ENCODE measurements at regions not wholly inside any gene's neighbourhood (a gene's known extent, or its start where the extent isn't known, plus 50 kb on each side); places are given as distances from the start of the nearest gene placed in this dataset.
"Not testable (repeated sequence)": the region's sequence is repeated elsewhere in the genome, so short reads cannot be mapped to it uniquely, and the experiment has no call there.

GRCh38 chr13:44744880-44745633, 168.9 kb upstream of the TSC22D1 start:
- Histone ChIP-seq H3K4me1 (no peaks in the 10 kb centered on the region), H3K4me3 (no peak overlapping the region), H3K36me3 (no peaks in the 10 kb centered on the region), H3K27me3 (no peaks in the 10 kb centered on the region), H3K9me3 (replicated peaks) (no peaks in the 10 kb centered on the region), H3K27ac (no peak overlapping the region)
- DNase-seq, result no peak

DNA sequence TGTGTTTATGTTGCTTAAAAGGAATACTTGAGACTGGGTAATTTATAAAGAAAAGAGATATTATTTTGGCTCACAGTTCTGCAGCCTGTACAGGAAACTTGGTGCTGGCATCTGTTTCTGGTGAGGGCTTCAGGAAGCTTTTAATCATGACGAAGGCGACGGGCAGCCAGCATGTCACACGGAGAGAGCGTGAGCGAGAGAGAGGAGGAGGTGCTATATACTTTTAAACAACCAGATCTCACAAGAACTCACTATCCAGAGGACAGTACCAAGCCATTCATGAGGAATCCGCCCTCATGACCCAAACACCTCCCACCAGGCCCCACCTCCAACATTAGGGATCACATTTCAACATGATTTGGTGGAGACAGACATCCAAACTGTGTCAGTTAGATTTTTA, 163.4 kb upstream of the TSC22D1 start:
- no peaks in the 10 kb centered on the region for H3K27me3 ChIP-seq
- H3K4me1 ChIP-seq, result no peaks in the 10 kb centered on the region
- H3K9me3 ChIP-seq (replicated peaks), result no peaks in the 10 kb centered on the region
- no peak for DNase-seq
- no peaks in the 10 kb centered on the region for H3K36me3 ChIP-seq
- H3K4me3 ChIP-seq, result no peak overlapping the region
- H3K27ac ChIP-seq, result no peak overlapping the region

DNA sequence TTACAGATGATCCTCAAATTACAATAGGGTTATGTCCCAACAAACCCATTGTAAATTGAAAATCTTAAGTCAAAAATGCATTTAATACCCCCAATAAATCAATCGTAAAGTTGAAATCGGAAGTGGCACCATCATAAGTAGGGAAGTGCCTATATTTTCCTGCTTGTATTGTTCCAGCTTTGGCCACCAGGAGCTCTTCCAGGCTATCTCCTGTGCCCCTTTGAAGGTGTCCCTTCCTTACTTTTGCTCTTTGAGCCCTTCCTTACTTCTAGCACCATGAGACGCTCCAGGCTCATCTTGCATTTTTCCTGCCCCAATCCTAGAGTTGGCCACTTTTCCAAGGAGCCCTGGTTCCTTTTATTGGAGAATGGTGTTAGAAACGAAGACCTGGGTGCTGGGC, 163.0 kb upstream of the TSC22D1 start:
- DNase-seq, result no peak
- Histone ChIP-seq H3K4me3 (no peak overlapping the region), H3K9me3 (replicated peaks) (no peaks in the 10 kb centered on the region)

GRCh38 chr13:44738463-44738862, 162.3 kb upstream of the TSC22D1 start:
- H3K27me3 ChIP-seq, result no peaks in the 10 kb centered on the region
- DNase-seq, result no peak
- no peaks in the 10 kb centered on the region for H3K9me3 ChIP-seq (replicated peaks)
- no peak overlapping the region for H3K4me3 ChIP-seq
- no peaks in the 10 kb centered on the region for H3K4me1 ChIP-seq
- no peaks in the 10 kb centered on the region for H3K36me3 ChIP-seq
- H3K27ac ChIP-seq, result no peak overlapping the region

More for the DNA sequence above, 163.0 kb upstream of the TSC22D1 start:
- Histone ChIP-seq H3K27ac (no peak overlapping the region), H3K4me1 (no peaks in the 10 kb centered on the region), H3K27me3 (no peaks in the 10 kb centered on the region), H3K36me3 (no peaks in the 10 kb centered on the region)

GRCh38 chr13:44735806-44736205, 159.7 kb upstream of the TSC22D1 start:
- Histone ChIP-seq H3K9me3 (replicated peaks) (no peaks in the 10 kb centered on the region), H3K4me1 (no peaks in the 10 kb centered on the region), H3K27ac (no peak overlapping the region), H3K27me3 (no peaks in the 10 kb centered on the region), H3K4me3 (no peak overlapping the region), H3K36me3 (no peaks in the 10 kb centered on the region)
- no peak for DNase-seq

- no peak overlapping the region for H3K4me3 ChIP-seq
- no peaks in the 10 kb centered on the region for H3K4me1 ChIP-seq
- no peaks in the 10 kb centered on the region for H3K36me3 ChIP-seq
- no peak for DNase-seq
- H3K27ac ChIP-seq, result no peak overlapping the region
- H3K9me3 ChIP-seq (replicated peaks), result no peaks in the 10 kb centered on the region
- no peaks in the 10 kb centered on the region for H3K27me3 ChIP-seq
These were observed 158.1 kb upstream of the TSC22D1 start for GRCh38 chr13:44734201-44734707.

- Histone ChIP-seq H3K27ac (no peak overlapping the region), H3K36me3 (no peaks in the 10 kb centered on the region), H3K4me1 (no peaks in the 10 kb centered on the region), H3K4me3 (no peak overlapping the region), H3K27me3 (no peaks in the 10 kb centered on the region), H3K9me3 (replicated peaks) (no peaks in the 10 kb centered on the region)
- DNase-seq, result no peak
These were observed 156.5 kb upstream of the TSC22D1 start for GRCh38 chr13:44732503-44733098.

DNA sequence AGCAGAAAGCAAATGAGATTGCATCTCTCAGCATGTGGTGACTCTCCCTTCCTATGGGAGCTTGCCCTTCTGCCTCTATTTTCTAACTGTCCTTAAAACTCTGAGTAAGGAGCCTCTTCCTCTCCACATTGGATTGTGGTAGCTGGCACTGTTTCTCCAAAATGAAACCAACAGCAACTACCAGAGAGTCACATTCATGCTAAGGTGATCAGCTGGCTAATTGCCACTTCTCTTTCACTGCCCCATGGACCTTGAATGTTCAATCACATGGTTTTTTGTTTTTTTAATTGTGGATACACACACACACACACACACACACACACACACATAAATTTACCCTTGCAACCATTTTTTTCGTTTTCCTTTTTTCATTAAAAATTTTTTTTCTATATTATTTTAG, 154.7 kb upstream of the TSC22D1 start:
- H3K27ac ChIP-seq, result no peak overlapping the region
- H3K36me3 ChIP-seq, result no peaks in the 10 kb centered on the region
- no peak for DNase-seq
- H3K4me3 ChIP-seq, result no peak overlapping the region
- no peaks in the 10 kb centered on the region for H3K27me3 ChIP-seq
- H3K9me3 ChIP-seq (replicated peaks), result no peaks in the 10 kb centered on the region
- H3K4me1 ChIP-seq, result no peaks in the 10 kb centered on the region

- DNase-seq, result no peak
- Histone ChIP-seq H3K27me3 (no peaks in the 10 kb centered on the region), H3K4me3 (no peak overlapping the region), H3K27ac (no peak overlapping the region), H3K4me1 (no peaks in the 10 kb centered on the region), H3K9me3 (replicated peaks) (no peaks in the 10 kb centered on the region), H3K36me3 (no peaks in the 10 kb centered on the region)
These were observed 154.0 kb upstream of the TSC22D1 start for GRCh38 chr13:44730099-44730498.

DNA sequence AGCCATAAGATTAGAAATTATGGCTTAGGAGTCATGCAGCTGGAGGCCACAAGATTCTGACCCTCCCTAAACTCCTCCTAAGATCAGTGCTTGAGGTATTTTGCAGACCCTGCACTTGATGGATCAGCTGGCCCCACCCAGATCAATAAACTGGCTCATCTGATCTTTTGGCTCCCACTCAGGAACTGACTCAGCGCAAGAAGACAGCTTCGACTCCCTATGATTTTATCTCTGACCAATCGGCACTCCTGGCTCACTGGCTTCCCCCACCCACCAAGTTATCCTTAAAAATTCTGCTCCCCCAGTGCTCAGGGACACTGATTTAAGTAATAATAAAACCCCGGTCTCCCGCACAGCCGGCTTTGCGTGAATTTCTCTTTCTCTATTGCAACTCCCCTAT, 151.5 kb upstream of the TSC22D1 start:
- DNase-seq; H3K4me3 ChIP-seq; H3K27ac ChIP-seq; H3K9me3 ChIP-seq (replicated peaks); H3K36me3 ChIP-seq; H3K4me1 ChIP-seq; H3K27me3 ChIP-seq: not testable (repeated sequence)

- Histone ChIP-seq H3K4me1 (no peaks in the 10 kb centered on the region), H3K4me3 (no peak overlapping the region)
These were observed 150.6 kb upstream of the TSC22D1 start for GRCh38 chr13:44726778-44727177.

DNA sequence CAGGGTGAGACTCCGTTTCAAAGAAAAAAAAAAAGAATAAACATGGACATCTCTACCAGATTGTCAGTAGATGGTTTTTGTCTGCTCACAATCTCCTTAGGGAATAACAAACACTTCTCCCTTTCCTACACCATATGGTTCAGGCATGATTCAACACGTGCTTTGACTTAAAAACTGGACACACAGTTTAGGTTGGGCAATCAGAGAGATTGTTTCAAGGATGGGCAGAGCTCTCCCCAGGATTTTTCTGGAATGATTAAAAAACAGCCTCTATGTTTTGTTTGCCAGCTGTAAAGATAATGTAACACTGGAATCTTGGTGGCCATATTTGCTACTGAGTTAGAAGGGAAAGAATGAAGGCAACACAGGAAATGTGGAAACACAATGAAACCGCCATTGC, 150.1 kb upstream of the TSC22D1 start:
- no peak for DNase-seq
- H3K4me1 ChIP-seq, result no peaks in the 10 kb centered on the region
- no peaks in the 10 kb centered on the region; the same call in 1 of the 2 replicates for H3K9me3 ChIP-seq (replicated peaks)
- H3K36me3 ChIP-seq, result no peaks in the 10 kb centered on the region
- H3K4me3 ChIP-seq, result no peak overlapping the region
- H3K27ac ChIP-seq, result no peak overlapping the region
- H3K27me3 ChIP-seq, result no peaks in the 10 kb centered on the region

More at GRCh38 chr13:44726778-44727177, 150.6 kb upstream of the TSC22D1 start:
- Histone ChIP-seq H3K9me3 (replicated peaks) (no peaks in the 10 kb centered on the region; the same call in 1 of the 2 replicates), H3K27ac (no peak overlapping the region), H3K27me3 (no peaks in the 10 kb centered on the region), H3K36me3 (no peaks in the 10 kb centered on the region)
- DNase-seq, result no peak

DNA sequence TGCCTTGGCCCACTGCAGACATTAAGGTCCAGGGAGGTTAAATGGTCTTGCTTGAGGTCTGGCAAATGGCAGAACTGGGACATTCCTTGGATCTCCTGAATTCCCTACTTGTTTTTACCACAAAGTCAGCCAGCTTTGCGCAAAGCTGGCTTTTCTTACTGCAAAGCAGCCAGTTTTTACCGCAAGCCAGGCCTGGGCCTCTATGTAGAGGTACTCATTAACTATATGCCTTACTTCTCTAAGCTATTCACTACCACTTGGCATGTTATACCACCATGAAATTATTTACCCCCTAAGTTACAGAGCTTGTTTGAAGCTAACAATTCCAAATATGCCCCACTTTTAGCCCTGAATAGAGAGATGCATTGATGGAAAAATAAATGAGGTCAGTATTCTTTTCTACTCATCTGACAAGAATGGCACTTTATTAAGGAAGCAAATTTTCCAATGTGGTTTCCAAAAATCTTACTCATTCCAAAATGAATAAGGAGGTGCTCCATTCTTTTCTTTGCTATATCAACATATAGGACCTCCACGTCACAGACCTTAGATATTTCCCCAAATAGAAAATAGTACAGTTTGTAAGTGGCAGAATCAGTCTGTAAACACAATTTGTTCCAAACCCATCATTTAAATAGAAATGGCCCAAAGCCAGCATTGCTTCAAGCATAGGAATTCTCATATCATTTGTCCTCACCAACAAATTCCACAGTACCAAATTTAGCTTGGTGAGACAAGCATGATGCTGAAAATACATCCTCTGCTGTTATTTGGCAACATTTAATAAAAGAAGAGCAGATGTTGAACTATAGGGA, 143.9 kb upstream of the TSC22D1 start:
- Histone ChIP-seq H3K27me3 (no peaks in the 10 kb centered on the region), H3K4me3 (no peak overlapping the region), H3K27ac (peak overlapping the region; percentile 17), H3K9me3 (replicated peaks) (no peaks in the 10 kb centered on the region; the same call in 1 of the 2 replicates), H3K4me1 (peaks cover 7% of the 10 kb centered on the region), H3K36me3 (no peaks in the 10 kb centered on the region)
- peak; percentile 45 to 47 for DNase-seq

DNA sequence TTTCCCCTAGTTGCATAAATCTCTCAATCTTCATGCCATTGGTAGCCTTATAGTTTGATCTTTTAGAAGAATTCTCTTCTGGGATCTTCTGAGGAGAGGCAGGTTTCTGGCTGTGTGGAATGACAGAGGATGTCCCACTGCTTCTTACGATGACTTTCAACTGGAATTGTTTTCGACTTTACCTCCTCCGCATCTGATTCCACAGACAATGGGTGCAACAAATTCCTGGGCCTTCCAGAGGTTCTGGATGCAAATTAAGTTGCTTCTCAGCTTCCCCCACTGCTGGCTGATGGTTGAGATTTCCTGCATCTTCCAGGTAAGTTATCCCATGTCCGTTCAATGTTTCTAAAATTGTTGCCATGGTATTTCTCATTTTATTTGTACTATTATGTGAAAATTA, 142.3 kb upstream of the TSC22D1 start:
- no peak for DNase-seq
- Histone ChIP-seq H3K9me3 (replicated peaks) (no peaks in the 10 kb centered on the region; the same call in 1 of the 2 replicates), H3K4me3 (no peak overlapping the region), H3K4me1 (peaks cover 15% of the 10 kb centered on the region), H3K36me3 (no peaks in the 10 kb centered on the region), H3K27ac (no peak overlapping the region), H3K27me3 (no peaks in the 10 kb centered on the region)
